IPS-NIHi7 (cell line): ENCODE measurements at regions not wholly inside any gene's neighbourhood (a gene's known extent, or its start where the extent isn't known, plus 50 kb on each side); places are given as distances from the start of the nearest gene placed in this dataset.
A peak's percentile ranks its signal among the peaks of the same experiment; 100 is the strongest.
"Not testable (repeated sequence)": the region's sequence is repeated elsewhere in the genome, so short reads cannot be mapped to it uniquely, and the experiment has no call there.

Source experiments
- DNase-seq: peaks from one replicate; pipeline ENCODE4 v3.0.0; 2012; ENCODE audit warnings: mixed read lengths; ENCODE audit errors: extremely low spot score

GRCh38 chr15:20346082-20346805, 195.4 kb downstream of the GOLGA6L6 start:
- no peak for DNase-seq

GRCh38 chr15:20345401-20345958, 196.1 kb downstream of the GOLGA6L6 start:
- DNase-seq = peak; percentile 6

- DNase-seq = peak; percentile 7
Measured at GRCh38 chr15:20344601-20345400, 196.8 kb downstream of the GOLGA6L6 start.

GRCh38 chr15:20343395-20344211, 198.0 kb downstream of the GOLGA6L6 start:
- DNase-seq = not testable (repeated sequence)

- DNase-seq = not testable (repeated sequence)
Measured at GRCh38 chr15:20342601-20343394, 198.8 kb downstream of the GOLGA6L6 start.

GRCh38 chr15:20341901-20342600, 199.5 kb downstream of the GOLGA6L6 start:
- DNase-seq = peak; percentile 6

- DNase-seq = peak; percentile 25
Measured at GRCh38 chr15:20340931-20341661, 200.5 kb downstream of the GOLGA6L6 start.

GRCh38 chr15:20340331-20340811, 201.2 kb downstream of the GOLGA6L6 start:
- DNase-seq = peak; percentile 14

- peak; percentile 0 for DNase-seq
Measured at GRCh38 chr15:20339086-20339791, 202.4 kb downstream of the GOLGA6L6 start.

- not testable (repeated sequence) for DNase-seq
Measured at GRCh38 chr15:20338671-20339070, 202.9 kb downstream of the GOLGA6L6 start.

- DNase-seq = not testable (repeated sequence)
Measured at GRCh38 chr15:20337238-20337637, 204.4 kb downstream of the GOLGA6L6 start.

GRCh38 chr15:20334451-20334850, 207.1 kb downstream of the GOLGA6L6 start:
- not testable (repeated sequence) for DNase-seq

GRCh38 chr15:20325751-20326150, 215.8 kb downstream of the GOLGA6L6 start:
- DNase-seq = not testable (repeated sequence)

GRCh38 chr15:20317132-20317531, 224.5 kb downstream of the GOLGA6L6 start:
- DNase-seq = not testable (repeated sequence)

- DNase-seq = not testable (repeated sequence)
Measured at GRCh38 chr15:20311014-20311680, 230.5 kb downstream of the GOLGA6L6 start.

- no peak for DNase-seq
Measured at GRCh38 chr15:20310603-20311002, 231.0 kb downstream of the GOLGA6L6 start.

GRCh38 chr15:20309966-20310365, 231.6 kb downstream of the GOLGA6L6 start:
- DNase-seq = not testable (repeated sequence)

- not testable (repeated sequence) for DNase-seq
Measured at GRCh38 chr15:20309395-20309794, 232.2 kb downstream of the GOLGA6L6 start.
